ENCODE measurements at regions not wholly inside any gene's neighbourhood (a gene's known extent, or its start where the extent isn't known, plus 50 kb on each side); places are given as distances from the start of the nearest gene placed in this dataset.

DNA sequence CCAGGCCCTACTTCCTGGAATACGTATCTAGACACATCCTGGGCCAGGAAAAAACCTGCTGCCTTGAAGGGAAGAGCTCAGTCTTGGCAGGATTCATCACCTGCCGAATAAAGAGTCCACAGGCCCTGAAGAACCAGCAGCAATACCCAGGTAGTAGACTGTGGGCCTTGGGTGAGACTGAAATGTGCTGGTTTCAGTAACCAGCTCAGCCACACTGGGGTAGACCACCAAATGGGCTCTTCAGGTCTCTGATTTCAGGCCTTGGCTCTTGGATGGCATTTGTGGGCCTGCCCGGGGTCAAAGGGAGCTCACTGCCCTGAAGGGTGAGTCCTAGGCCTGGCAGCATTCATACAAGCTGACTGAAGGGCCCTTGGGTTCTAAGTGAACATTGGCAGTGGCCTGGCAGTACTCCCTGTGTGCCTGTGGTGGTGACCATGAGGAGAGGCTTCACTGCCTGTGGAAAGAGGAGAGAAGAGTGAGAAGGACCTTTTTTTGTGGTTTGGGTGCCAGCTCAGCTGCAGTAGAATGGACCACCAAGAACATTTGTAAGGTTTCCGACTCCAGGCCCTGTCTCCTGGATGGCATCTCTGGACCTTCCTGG is 175.1 kb downstream of the ANKRD30B start (continued):
- TF ChIP-seq ZNF580 (tag by site-specific recombination; IDR thresholded peaks at IDR 0.05), result no peak
- TF ChIP-seq KLF8 (tag by site-specific recombination; IDR thresholded peaks at IDR 0.05), result no peak
- no peak for TF ChIP-seq MYNN (tag by site-specific recombination; IDR thresholded peaks at IDR 0.05; ENCODE audit: borderline replicate concordance)
- TF ChIP-seq BCL11B (tag by site-specific recombination; IDR thresholded peaks at IDR 0.05; ENCODE audit: low read depth), result no peak
- TF ChIP-seq ZFP41 (tag by site-specific recombination; IDR thresholded peaks at IDR 0.05; ENCODE audit: borderline replicate concordance), result no peak
- TF ChIP-seq, protein P1, sequence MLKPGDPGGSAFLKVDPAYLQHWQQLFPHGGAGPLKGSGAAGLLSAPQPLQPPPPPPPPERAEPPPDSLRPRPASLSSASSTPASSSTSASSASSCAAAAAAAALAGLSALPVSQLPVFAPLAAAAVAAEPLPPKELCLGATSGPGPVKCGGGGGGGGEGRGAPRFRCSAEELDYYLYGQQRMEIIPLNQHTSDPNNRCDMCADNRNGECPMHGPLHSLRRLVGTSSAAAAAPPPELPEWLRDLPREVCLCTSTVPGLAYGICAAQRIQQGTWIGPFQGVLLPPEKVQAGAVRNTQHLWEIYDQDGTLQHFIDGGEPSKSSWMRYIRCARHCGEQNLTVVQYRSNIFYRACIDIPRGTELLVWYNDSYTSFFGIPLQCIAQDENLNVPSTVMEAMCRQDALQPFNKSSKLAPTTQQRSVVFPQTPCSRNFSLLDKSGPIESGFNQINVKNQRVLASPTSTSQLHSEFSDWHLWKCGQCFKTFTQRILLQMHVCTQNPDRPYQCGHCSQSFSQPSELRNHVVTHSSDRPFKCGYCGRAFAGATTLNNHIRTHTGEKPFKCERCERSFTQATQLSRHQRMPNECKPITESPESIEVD (tag by site-specific recombination; IDR thresholded peaks at IDR 0.05), result no peak

- CTCF ChIA-PET, result interaction anchor here (0.6 kb wide), 3 partner anchors 24 to 838 kb away, joined by 3 to 4 read pairs (median 3); no protein-coding TSS in a partner anchor
- Histone ChIP-seq H3K4me1 (ENCODE audit: control insufficient read depth, insufficient read depth, low read length) (no peaks in the 10 kb centered on the region), H3K4me3 (ENCODE audit: low read depth, low read length) (no peak overlapping the region), H3K36me3 (ENCODE audit: control insufficient read depth in 2 of 2, insufficient read depth in 1 of 2, low read length in 2 of 2) (no peaks in the 10 kb centered on the region), H3K27ac (ENCODE audit: extremely low read depth, low read depth, low read length) (no peak overlapping the region), H3K9me3 (ENCODE audit: control insufficient read depth, insufficient read depth, low read depth, low read length) (no peaks in the 10 kb centered on the region)
- POLR2A ChIA-PET, result no interaction called here
- TF ChIP-seq ZNF449 (tag by site-specific recombination; IDR thresholded peaks at IDR 0.05), result no peak
- no peak for TF ChIP-seq ZNF621 (tag by site-specific recombination; IDR thresholded peaks at IDR 0.05)
- no peak for TF ChIP-seq ZNF658 (tag by site-specific recombination; IDR thresholded peaks at IDR 0.05)
- no peak for TF ChIP-seq ZNF596 (tag by site-specific recombination; IDR thresholded peaks at IDR 0.05)
- no peak for TF ChIP-seq ZNF354C (tag by site-specific recombination; IDR thresholded peaks at IDR 0.05; ENCODE audit: borderline replicate concordance, low read depth)
- TF ChIP-seq ZFP41 (tag by site-specific recombination; IDR thresholded peaks at IDR 0.05; ENCODE audit: borderline replicate concordance), result no peak
- no peak for TF ChIP-seq ZNF366 (tag by site-specific recombination; conservative IDR thresholded peaks at IDR 0.05)
- no peak for TF ChIP-seq ZNF23 (tag by site-specific recombination; IDR thresholded peaks at IDR 0.05; ENCODE audit: borderline replicate concordance)
- no peak for TF ChIP-seq ZNF248 (tag by site-specific recombination; IDR thresholded peaks at IDR 0.05)
Measured at GRCh38 chr18:14924226-14924625, 176.3 kb downstream of the ANKRD30B start.

- H3K9me3 ChIP-seq (ENCODE audit: control insufficient read depth, insufficient read depth, low read depth, low read length), result no peaks in the 10 kb centered on the region
Measured at GRCh38 chr18:14925281-14925709, 177.3 kb downstream of the ANKRD30B start.

More at GRCh38 chr18:14925281-14925709, 177.3 kb downstream of the ANKRD30B start:
- Histone ChIP-seq H3K4me3 (ENCODE audit: low read depth, low read length) (no peak overlapping the region), H3K4me1 (ENCODE audit: control insufficient read depth, insufficient read depth, low read length) (no peaks in the 10 kb centered on the region), H3K27ac (ENCODE audit: extremely low read depth, low read depth, low read length) (no peak overlapping the region), H3K36me3 (ENCODE audit: control insufficient read depth in 2 of 2, insufficient read depth in 1 of 2, low read length in 2 of 2) (no peaks in the 10 kb centered on the region)
- POLR2A ChIA-PET, result no interaction called here
- CTCF ChIA-PET, result interaction anchor here (1.0 kb wide), 1 partner anchor 10 kb away, joined by 3 read pairs; no protein-coding TSS in a partner anchor
- TF ChIP-seq BCL11B (tag by site-specific recombination; IDR thresholded peaks at IDR 0.05; ENCODE audit: low read depth) (no peak), PRDM1 (tag by site-specific recombination; IDR thresholded peaks at IDR 0.05) (no peak), ZNF146 (tag by site-specific recombination; IDR thresholded peaks at IDR 0.05) (no peak), ZNF223 (tag by site-specific recombination; IDR thresholded peaks at IDR 0.05) (no peak), ZNF350 (tag by site-specific recombination; IDR thresholded peaks at IDR 0.05) (no peak), ZNF202 (tag by site-specific recombination; IDR thresholded peaks at IDR 0.05; ENCODE audit: borderline replicate concordance) (no peak), AEBP2 (tag by site-specific recombination; IDR thresholded peaks at IDR 0.05; ENCODE audit: borderline replicate concordance) (no peak), ZNF555 (tag by site-specific recombination; conservative IDR thresholded peaks at IDR 0.05) (no peak), ZNF169 (tag by site-specific recombination; IDR thresholded peaks at IDR 0.05) (no peak)
- TF ChIP-seq, protein P2, sequence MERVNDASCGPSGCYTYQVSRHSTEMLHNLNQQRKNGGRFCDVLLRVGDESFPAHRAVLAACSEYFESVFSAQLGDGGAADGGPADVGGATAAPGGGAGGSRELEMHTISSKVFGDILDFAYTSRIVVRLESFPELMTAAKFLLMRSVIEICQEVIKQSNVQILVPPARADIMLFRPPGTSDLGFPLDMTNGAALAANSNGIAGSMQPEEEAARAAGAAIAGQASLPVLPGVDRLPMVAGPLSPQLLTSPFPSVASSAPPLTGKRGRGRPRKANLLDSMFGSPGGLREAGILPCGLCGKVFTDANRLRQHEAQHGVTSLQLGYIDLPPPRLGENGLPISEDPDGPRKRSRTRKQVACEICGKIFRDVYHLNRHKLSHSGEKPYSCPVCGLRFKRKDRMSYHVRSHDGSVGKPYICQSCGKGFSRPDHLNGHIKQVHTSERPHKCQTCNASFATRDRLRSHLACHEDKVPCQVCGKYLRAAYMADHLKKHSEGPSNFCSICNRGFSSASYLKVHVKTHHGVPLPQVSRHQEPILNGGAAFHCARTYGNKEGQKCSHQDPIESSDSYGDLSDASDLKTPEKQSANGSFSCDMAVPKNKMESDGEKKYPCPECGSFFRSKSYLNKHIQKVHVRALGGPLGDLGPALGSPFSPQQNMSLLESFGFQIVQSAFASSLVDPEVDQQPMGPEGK (tag by site-specific recombination; IDR thresholded peaks at IDR 0.05), result no peak
